ENCODE measurements at regions not wholly inside any gene's neighbourhood (a gene's known extent, or its start where the extent isn't known, plus 50 kb on each side); places are given as distances from the start of the nearest gene placed in this dataset.

DNA sequence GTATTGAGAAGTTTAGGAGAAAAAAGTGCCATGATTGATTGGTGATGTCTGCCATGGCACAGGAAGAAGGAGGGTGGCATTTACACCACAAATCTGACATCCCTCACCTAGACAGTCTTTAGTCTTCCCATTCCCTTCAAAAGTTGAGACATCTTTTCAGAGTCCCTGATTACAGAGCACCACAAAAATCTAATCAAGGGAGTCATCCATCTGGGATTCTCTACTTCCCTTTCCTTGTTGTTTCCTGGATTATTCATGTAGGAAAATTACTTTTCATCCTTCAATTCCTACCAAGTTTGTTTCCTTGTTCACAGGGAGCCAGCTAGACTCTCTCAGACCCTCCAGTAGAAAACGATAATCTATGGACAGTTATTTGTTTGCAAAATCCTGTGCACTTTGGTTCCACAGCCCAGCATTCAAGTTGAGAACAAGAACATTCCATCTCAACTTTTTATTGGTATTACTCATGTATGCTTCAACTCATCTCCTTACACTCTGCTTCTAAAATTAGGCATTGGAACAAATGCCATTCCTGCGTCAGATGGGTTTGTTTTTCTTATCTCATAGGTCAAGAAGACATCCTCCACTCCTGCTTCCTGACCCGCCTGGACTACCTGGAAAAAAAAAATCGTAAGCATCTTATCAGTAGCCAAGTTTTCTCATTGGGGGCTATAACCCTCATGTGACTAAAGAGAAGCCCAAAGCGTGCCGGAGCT, 259.9 kb downstream of the FOXO1 start:
- no peak for TF ChIP-seq EZH2 (IDR thresholded peaks at IDR 0.05; ENCODE audit: low read length, missing control alignments)
- TF ChIP-seq, protein P1, sequence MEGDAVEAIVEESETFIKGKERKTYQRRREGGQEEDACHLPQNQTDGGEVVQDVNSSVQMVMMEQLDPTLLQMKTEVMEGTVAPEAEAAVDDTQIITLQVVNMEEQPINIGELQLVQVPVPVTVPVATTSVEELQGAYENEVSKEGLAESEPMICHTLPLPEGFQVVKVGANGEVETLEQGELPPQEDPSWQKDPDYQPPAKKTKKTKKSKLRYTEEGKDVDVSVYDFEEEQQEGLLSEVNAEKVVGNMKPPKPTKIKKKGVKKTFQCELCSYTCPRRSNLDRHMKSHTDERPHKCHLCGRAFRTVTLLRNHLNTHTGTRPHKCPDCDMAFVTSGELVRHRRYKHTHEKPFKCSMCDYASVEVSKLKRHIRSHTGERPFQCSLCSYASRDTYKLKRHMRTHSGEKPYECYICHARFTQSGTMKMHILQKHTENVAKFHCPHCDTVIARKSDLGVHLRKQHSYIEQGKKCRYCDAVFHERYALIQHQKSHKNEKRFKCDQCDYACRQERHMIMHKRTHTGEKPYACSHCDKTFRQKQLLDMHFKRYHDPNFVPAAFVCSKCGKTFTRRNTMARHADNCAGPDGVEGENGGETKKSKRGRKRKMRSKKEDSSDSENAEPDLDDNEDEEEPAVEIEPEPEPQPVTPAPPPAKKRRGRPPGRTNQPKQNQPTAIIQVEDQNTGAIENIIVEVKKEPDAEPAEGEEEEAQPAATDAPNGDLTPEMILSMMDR (conservative IDR thresholded peaks at IDR 0.05 in 1 of 2, IDR thresholded peaks at IDR 0.05 in 1 of 2; ENCODE audit: low read depth in 1 of 2, low read length in 2 of 2): no peak

Data from fibroblast of lung (primary cell).